ENCODE measurements at regions not wholly inside any gene's neighbourhood (a gene's known extent, or its start where the extent isn't known, plus 50 kb on each side); places are given as distances from the start of the nearest gene placed in this dataset.

- DNase-seq (no peak), ATAC-seq (replicated peaks) (no peak)
- H3K4me1 Mint-ChIP-seq (ENCODE audit: low read depth in 2 of 2) = no peaks in the 10 kb centered on the region
- H3K4me3 Mint-ChIP-seq = no peak overlapping the region
- no peak overlapping the region for H3K27ac Mint-ChIP-seq
- no peaks in the 10 kb centered on the region for H3K36me3 Mint-ChIP-seq (ENCODE audit: insufficient read depth)
- H3K27me3 Mint-ChIP-seq = no peaks in the 10 kb centered on the region
- peaks cover 4 to 13% of the 10 kb centered on the region in 2 donors for H3K9me3 Mint-ChIP-seq
These were observed 339.0 kb downstream of the GABRB3 start for GRCh38 chr15:26433818-26434217.

- Mint-ChIP-seq H3K4me1 (ENCODE audit: low read depth in 2 of 2) (no peaks in the 10 kb centered on the region), H3K4me3 (no peak overlapping the region)
These were observed 339.8 kb downstream of the GABRB3 start for GRCh38 chr15:26433060-26433459.

GRCh38 chr15:26421065-26421464 lies 351.8 kb downstream of the GABRB3 start:
- ATAC-seq (replicated peaks) (no peak), DNase-seq (no peak)
- H3K4me1 Mint-ChIP-seq (ENCODE audit: low read depth in 2 of 2) = no peaks in the 10 kb centered on the region
- peaks cover 2 to 16% of the 10 kb centered on the region in 2 donors for H3K9me3 Mint-ChIP-seq
- H3K4me3 Mint-ChIP-seq = no peak overlapping the region
- no peak overlapping the region for H3K27ac Mint-ChIP-seq
- H3K27me3 Mint-ChIP-seq = no peaks in the 10 kb centered on the region
- no peaks in the 10 kb centered on the region for H3K36me3 Mint-ChIP-seq (ENCODE audit: insufficient read depth)

More at GRCh38 chr15:26433060-26433459, 339.8 kb downstream of the GABRB3 start:
- ATAC-seq (replicated peaks) = no peak
- no peaks in the 10 kb centered on the region for H3K36me3 Mint-ChIP-seq (ENCODE audit: insufficient read depth)
- no peak overlapping the region for H3K27ac Mint-ChIP-seq
- DNase-seq = no peak
- H3K27me3 Mint-ChIP-seq = no peaks in the 10 kb centered on the region
- peaks cover 6 to 13% of the 10 kb centered on the region in 2 donors for H3K9me3 Mint-ChIP-seq

DNA sequence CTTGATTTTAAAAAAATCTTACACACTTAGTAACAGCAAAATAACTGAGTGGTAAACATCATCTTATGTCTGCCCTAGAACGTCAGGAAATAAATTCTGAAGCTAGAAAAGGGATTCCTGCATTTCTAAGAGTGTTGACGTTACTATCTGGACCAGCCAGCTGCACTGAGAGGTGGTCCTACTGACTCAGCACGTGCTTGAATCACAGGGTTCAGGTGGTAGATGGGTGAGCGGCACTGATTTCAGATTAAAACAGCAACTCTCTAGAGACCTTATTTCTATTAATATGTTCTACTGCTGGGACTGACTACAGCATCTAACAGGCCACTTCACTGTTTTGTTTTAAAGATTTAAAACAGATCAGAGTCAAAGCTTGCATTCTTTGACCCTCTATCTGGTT lies 377.2 kb downstream of the GABRB3 start:
- Mint-ChIP-seq H3K36me3 (ENCODE audit: insufficient read depth) (no peaks in the 10 kb centered on the region), H3K4me1 (ENCODE audit: low read depth in 2 of 2) (no peaks in the 10 kb centered on the region)

DNA sequence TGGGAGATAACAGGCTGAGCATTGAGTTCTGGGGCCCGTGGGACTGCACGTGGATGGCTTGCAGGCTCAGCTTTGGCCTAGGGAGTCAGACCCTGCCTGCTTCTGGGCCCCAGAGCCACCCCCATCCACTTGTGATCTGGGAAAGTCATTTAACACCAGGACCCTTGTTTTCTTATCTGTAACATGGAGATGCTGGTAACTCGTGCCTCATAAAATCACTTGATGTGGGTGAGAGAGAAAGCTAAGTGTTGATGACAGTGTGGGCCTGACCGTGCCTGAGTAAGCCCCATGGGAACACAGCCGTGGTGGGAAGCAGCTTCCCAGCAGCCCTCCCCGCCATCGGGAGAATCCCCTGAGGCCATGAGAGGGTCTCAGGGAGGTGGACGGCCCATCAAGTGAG lies 378.1 kb downstream of the GABRB3 start:
- ATAC-seq (replicated peaks) (no peak), DNase-seq (no peak)
- H3K4me1 Mint-ChIP-seq (ENCODE audit: low read depth in 2 of 2) = no peaks in the 10 kb centered on the region
- peaks cover 3 to 14% of the 10 kb centered on the region in 2 donors for H3K9me3 Mint-ChIP-seq
- H3K27me3 Mint-ChIP-seq = no peaks in the 10 kb centered on the region
- H3K4me3 Mint-ChIP-seq = no peak overlapping the region
- H3K27ac Mint-ChIP-seq = no peak overlapping the region
- no peaks in the 10 kb centered on the region for H3K36me3 Mint-ChIP-seq (ENCODE audit: insufficient read depth)

More for the DNA sequence above, 377.2 kb downstream of the GABRB3 start:
- no peak for ATAC-seq (replicated peaks)
- DNase-seq = no peak
- Mint-ChIP-seq H3K4me3 (no peak overlapping the region), H3K27ac (no peak overlapping the region), H3K9me3 (peaks cover 3 to 14% of the 10 kb centered on the region in 2 donors), H3K27me3 (no peaks in the 10 kb centered on the region)

- DNase-seq (no peak), ATAC-seq (replicated peaks) (no peak)
- H3K27me3 Mint-ChIP-seq = no peaks in the 10 kb centered on the region
- no peak overlapping the region for H3K4me3 Mint-ChIP-seq
- H3K36me3 Mint-ChIP-seq (ENCODE audit: insufficient read depth) = no peaks in the 10 kb centered on the region
- H3K27ac Mint-ChIP-seq = no peak overlapping the region
- peaks cover 1 to 14% of the 10 kb centered on the region in 2 donors for H3K9me3 Mint-ChIP-seq
- H3K4me1 Mint-ChIP-seq (ENCODE audit: low read depth in 2 of 2) = no peaks in the 10 kb centered on the region
These were observed 379.9 kb downstream of the GABRB3 start for GRCh38 chr15:26392956-26393355.

- no peak for DNase-seq
- Mint-ChIP-seq H3K27me3 (no peaks in the 10 kb centered on the region), H3K4me1 (ENCODE audit: low read depth in 2 of 2) (no peaks in the 10 kb centered on the region), H3K36me3 (ENCODE audit: insufficient read depth) (no peaks in the 10 kb centered on the region), H3K9me3 (peaks cover 4 to 14% of the 10 kb centered on the region in 2 donors), H3K4me3 (no peak overlapping the region), H3K27ac (no peak overlapping the region)
- no peak for ATAC-seq (replicated peaks)
These were observed 381.2 kb downstream of the GABRB3 start for GRCh38 chr15:26391567-26392194.

DNA sequence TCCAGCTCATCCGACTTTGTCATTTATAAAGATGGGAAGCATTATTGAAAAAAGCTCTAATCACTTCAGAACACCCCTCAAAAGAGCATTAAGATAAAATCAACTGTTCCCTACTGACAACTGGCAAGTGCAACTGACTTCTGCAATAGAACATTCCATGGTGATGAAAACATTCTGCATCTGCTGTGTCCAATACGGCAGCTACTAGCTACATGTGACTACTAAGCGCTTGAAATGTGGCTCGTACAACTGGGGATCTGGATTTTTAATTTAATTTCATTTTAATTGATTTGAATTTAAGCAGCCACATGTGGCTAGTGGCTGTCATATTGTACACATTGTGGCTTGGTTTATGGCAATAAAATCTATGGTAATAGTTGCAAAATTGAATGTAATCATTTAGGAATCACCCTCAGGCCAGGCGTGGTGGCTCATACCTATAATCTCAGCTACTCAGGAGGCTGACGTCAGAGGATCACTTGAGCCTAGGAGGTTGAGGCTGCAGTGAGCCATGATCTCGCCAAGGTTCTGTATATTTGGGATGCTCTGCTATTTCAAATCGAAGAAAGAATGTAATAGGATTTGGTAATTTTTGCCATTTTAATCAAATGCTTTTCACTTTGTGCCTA lies 390.3 kb downstream of the GABRB3 start:
- Mint-ChIP-seq H3K4me3 (no peak overlapping the region), H3K9me3 (peaks cover 7 to 21% of the 10 kb centered on the region in 2 donors), H3K36me3 (ENCODE audit: insufficient read depth) (peaks cover 3% of the 10 kb centered on the region), H3K27me3 (no peaks in the 10 kb centered on the region), H3K4me1 (ENCODE audit: low read depth in 2 of 2) (no peaks in the 10 kb centered on the region), H3K27ac (no peak overlapping the region)
- no peak for ATAC-seq (replicated peaks)
- no peak for DNase-seq

DNA sequence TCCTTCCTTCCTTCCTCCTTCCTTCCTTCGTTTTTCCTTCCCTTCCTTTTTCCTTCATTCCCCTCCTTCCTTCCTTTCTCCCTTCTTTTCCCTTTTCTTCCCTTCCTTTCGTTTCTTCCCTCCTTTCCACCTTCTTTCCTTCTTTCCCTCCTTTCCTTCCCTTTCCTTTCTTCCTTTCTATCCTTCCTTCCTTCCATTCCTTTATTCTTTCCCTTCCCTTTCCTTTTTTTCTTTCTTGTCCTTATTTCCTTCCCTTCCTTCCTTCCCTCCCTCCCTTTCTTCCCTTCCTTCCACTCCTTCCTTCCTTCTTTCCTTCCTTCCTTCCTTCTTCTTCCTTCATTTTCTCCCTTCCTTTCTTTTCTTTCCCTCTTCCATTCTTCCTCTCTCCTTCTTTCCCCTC lies 394.6 kb downstream of the GABRB3 start:
- Mint-ChIP-seq H3K4me1 (ENCODE audit: low read depth in 2 of 2) (no peaks in the 10 kb centered on the region), H3K36me3 (ENCODE audit: insufficient read depth) (peaks cover 3% of the 10 kb centered on the region)

GRCh38 chr15:26376243-26376642 lies 396.6 kb downstream of the GABRB3 start:
- no peak overlapping the region for H3K27ac Mint-ChIP-seq
- peaks cover 3% of the 10 kb centered on the region for H3K36me3 Mint-ChIP-seq (ENCODE audit: insufficient read depth)
- peaks cover 12 to 24% of the 10 kb centered on the region in 2 donors for H3K9me3 Mint-ChIP-seq
- no peak for DNase-seq
- no peaks in the 10 kb centered on the region for H3K27me3 Mint-ChIP-seq
- ATAC-seq (replicated peaks) = no peak
- no peaks in the 10 kb centered on the region for H3K4me1 Mint-ChIP-seq (ENCODE audit: low read depth in 2 of 2)
- H3K4me3 Mint-ChIP-seq = no peak overlapping the region

More for the DNA sequence above, 394.6 kb downstream of the GABRB3 start:
- no peak overlapping the region for H3K27ac Mint-ChIP-seq
- H3K9me3 Mint-ChIP-seq = peaks cover 12 to 16% of the 10 kb centered on the region in 2 donors
- DNase-seq (no peak), ATAC-seq (replicated peaks) (no peak)
- no peak overlapping the region for H3K4me3 Mint-ChIP-seq
- no peaks in the 10 kb centered on the region for H3K27me3 Mint-ChIP-seq

DNA sequence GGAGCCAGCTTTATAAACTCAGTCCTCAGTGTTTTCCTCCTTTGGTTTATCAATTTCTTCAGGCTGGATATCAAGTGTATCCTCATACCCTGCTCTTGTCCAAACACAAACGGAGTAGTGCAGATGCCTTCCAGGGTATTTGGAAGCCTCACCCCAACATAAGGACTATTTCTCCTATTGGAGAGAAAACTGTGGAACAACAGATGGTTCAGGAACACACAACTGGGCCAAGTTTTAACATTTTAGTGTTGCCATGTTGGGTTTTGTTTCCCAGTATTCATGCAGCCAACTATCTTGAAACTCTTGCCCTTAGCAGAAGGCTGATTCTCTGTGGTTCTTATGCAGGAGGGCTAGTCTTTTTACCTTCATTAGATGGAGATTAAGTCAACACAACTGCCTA lies 398.1 kb downstream of the GABRB3 start:
- H3K4me3 Mint-ChIP-seq = no peak overlapping the region
- ATAC-seq (replicated peaks) (no peak), DNase-seq (no peak)
- peaks cover 3% of the 10 kb centered on the region for H3K36me3 Mint-ChIP-seq (ENCODE audit: insufficient read depth)
- H3K27ac Mint-ChIP-seq = no peak overlapping the region
- no peaks in the 10 kb centered on the region for H3K4me1 Mint-ChIP-seq (ENCODE audit: low read depth in 2 of 2)
- H3K27me3 Mint-ChIP-seq = no peaks in the 10 kb centered on the region
- H3K9me3 Mint-ChIP-seq = peaks cover 21 to 22% of the 10 kb centered on the region in 2 donors

DNA sequence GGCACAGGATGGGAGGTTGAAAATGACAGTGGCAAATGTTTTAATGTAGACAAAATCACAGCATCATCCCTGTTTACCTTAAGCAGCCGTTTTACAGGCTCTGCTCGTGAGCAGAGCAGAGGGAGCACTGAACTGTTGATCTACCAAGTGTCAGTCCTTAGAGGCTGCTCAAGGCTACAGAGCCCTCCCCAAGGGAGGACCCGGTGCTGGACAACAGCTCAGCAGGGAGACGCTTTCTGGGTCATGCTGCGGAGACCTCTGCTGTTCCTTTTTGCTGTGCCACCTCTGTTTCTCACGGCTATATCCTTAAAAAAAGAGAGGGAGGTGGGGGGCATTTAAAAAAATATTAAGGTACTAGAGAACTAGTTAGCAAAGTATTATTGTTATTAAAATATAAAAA lies 400.2 kb downstream of the GABRB3 start:
- Mint-ChIP-seq H3K27ac (no peak overlapping the region), H3K27me3 (no peaks in the 10 kb centered on the region), H3K36me3 (ENCODE audit: insufficient read depth) (peaks cover 3% of the 10 kb centered on the region), H3K4me1 (ENCODE audit: low read depth in 2 of 2) (no peaks in the 10 kb centered on the region), H3K9me3 (peaks cover 12 to 21% of the 10 kb centered on the region in 2 donors), H3K4me3 (no peak overlapping the region)
- no peak for DNase-seq
- ATAC-seq (replicated peaks) = no peak

GRCh38 chr15:26365077-26365476 lies 407.8 kb downstream of the GABRB3 start:
- no peak overlapping the region for H3K27ac Mint-ChIP-seq
- H3K27me3 Mint-ChIP-seq = no peaks in the 10 kb centered on the region
- H3K9me3 Mint-ChIP-seq = peaks cover 15 to 22% of the 10 kb centered on the region in 2 donors
- no peaks in the 10 kb centered on the region for H3K4me1 Mint-ChIP-seq (ENCODE audit: low read depth in 2 of 2)
- peaks cover 3% of the 10 kb centered on the region for H3K36me3 Mint-ChIP-seq (ENCODE audit: insufficient read depth)
- no peak for DNase-seq
- no peak for ATAC-seq (replicated peaks)
- no peak overlapping the region for H3K4me3 Mint-ChIP-seq

GRCh38 chr15:26359855-26360254 lies 413.0 kb downstream of the GABRB3 start:
- H3K27ac Mint-ChIP-seq = no peak overlapping the region
- no peaks in the 10 kb centered on the region for H3K36me3 Mint-ChIP-seq (ENCODE audit: insufficient read depth)
- H3K4me1 Mint-ChIP-seq (ENCODE audit: low read depth in 2 of 2) = no peaks in the 10 kb centered on the region
- no peak overlapping the region for H3K4me3 Mint-ChIP-seq
- H3K27me3 Mint-ChIP-seq = no peaks in the 10 kb centered on the region
- no peak for ATAC-seq (replicated peaks)
- peaks cover 17 to 33% of the 10 kb centered on the region in 2 donors for H3K9me3 Mint-ChIP-seq
- no peak for DNase-seq

All from effector memory CD8-positive, alpha-beta T cell (primary cell).